Globus pallidus (tissue), 1 donor: ENCODE measurements at regions not wholly inside any gene's neighbourhood (a gene's known extent, or its start where the extent isn't known, plus 50 kb on each side); places are given as distances from the start of the nearest gene placed in this dataset.

Experiments used
- DNase-seq: peaks from one replicate; pipeline ENCODE4 v3.0.0-alpha.2; 2015; ENCODE audit warnings: low spot score

DNA sequence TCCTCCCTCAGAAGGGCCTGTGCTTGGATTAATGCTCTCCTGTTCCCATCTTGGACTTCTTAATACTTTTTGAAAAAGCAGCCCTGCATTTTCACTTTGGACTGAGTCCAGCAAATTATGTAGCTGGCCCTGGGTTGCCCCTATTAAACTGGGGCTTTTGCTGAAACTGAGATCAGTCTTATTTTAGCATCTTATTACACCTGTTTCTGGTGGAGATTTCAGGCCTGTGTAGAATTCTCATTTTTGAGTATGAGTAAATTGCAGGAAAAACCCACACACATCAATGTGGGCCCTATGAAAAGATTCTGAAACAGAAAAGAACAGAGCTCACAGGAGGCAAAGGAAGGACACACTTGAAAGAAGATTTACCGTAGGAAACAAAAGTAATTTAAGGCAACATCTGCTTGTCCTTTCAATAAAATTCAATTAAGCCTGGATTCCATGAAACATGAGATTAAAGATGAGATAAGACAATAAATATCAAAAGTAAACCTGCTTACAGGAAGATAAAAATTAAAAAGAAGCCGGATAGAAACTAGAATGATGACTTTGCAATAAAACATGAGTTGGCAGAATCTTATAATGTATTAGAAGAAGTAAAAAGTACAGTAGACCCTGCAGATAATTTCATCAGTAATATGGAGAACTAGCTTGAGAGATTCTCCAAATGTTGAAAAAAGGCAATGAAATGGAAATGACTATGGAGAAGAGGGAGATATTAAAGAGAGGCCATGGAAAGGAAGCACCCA is 90.7 kb upstream of the GCFC2 start:
- DNase-seq = no peak

DNA sequence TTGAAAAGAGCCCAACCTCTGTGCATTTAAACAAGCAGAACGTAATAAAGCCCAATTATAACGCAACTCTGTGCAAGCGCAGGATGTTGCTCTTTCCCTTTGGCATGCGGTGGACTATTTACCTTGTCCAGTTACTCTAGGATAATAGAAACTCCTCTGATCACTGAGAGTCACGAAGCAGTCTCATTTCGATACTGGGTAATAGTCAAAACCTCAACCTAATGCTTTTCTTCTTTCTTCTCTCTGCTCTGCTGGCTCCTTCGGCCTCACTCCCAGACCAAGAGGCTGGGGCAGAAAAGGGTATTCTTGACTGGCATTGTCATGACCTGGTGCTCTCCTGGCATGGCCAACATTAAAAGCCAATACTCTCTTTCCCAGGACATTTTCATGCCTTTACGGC is 89.7 kb upstream of the GCFC2 start:
- DNase-seq = no peak

DNA sequence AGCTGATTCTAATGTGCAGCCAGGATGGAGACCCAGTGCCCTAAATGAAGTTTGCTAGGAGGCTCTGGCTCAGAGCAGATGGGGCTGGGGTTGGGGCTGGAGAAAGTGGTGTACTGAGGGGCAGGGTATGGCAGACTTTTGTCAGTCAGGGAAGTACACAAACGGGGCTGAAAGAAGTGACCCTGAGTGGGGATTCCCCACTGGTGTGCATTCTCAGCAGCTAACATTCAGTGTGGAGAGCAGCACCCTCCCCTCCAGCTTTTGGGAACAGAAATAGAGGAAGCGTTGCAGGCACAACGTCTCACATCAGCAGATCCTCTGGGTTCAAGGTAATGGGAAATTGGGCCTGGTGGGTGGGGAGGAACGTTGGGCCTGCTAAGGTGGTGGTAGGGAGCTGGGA is 89.1 kb upstream of the GCFC2 start:
- DNase-seq = no peak

DNA sequence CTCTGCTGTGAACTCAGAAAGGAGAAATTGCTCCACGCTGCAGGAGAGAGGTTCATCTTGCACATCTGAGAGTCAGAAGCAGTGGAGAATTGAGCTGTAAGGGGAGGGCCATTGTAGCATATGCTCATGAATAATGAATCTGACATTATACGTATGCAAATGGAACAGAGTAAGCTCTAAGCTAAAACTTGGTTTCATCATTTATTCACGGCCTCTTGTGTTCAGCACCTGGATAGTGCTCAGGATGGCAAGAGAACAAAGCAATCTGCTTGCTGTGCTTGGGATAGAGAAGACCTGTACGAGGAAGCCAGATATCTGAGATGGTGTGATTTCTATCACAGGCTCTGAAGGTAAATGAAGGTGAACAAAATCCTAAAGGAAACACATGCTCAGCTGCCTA is 87.9 kb upstream of the GCFC2 start:
- DNase-seq = no peak

DNA sequence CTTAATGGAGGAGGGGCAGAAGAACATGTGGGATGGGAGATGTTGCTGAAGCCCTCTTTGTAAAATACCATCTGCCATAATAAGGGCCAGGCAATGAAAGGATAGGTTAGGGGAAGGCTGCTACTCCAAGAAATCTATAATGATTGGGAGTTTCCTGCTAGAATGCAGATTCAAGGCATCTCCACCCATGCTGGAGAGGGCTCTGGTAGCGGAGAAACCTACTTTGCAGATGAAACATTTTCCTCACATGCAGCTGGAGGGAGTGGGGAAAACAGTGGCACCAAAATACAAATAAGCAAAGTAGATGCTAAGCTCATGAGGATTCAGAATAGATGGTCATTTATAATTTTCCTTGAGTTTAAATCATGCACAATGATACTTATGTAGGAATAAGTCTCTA is 82.3 kb upstream of the GCFC2 start:
- DNase-seq = no peak

DNA sequence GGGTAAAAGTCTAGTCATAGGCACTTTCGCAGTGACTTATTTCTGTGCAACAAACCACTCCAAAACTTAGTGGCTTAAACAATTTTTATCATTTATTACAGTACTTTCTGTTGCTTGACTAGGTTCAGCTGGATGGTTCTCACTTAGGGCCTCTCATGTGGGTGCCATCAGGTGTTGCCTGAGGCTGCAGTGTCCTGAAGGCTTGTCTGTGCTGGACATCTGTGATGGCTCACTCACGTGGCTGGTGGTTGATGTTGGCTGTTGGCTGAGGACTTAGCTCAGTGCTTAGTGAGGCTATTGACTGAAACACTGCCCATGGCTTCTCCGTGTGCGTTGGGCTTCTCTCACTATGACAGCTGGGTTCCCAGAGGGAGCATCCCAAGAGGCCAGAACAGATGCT is 81.4 kb upstream of the GCFC2 start:
- no peak for DNase-seq

DNA sequence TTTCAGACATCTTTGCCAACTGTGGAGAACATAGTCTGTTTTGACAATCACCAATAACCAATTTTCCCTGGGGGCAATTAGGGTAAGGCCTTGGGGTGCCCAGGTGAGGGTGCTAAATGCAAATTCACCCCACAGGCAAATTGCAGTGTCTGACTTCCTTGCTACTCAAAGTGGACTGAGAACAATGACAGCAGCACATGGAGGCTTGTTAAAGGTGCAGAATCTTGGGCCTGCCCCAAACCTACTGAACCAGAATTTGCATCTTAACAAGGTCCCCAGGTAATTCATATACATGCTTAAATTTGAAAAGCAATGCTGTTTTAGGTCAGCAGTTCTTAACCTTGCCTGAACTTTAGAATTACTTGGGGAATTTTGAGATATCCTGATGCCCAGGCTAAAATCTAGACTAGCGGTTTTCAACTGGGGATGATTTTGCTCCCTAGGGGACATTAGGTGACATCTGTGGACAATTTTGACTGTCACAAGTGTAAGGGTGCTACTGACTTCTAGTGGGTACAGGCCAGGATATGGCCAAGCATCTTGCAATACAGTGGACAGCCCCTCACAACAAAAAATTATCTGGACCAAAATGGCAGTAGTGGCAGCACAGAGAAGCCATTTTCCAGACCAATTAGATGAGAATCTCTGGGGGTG is 80.2 kb upstream of the GCFC2 start:
- no peak for DNase-seq

DNA sequence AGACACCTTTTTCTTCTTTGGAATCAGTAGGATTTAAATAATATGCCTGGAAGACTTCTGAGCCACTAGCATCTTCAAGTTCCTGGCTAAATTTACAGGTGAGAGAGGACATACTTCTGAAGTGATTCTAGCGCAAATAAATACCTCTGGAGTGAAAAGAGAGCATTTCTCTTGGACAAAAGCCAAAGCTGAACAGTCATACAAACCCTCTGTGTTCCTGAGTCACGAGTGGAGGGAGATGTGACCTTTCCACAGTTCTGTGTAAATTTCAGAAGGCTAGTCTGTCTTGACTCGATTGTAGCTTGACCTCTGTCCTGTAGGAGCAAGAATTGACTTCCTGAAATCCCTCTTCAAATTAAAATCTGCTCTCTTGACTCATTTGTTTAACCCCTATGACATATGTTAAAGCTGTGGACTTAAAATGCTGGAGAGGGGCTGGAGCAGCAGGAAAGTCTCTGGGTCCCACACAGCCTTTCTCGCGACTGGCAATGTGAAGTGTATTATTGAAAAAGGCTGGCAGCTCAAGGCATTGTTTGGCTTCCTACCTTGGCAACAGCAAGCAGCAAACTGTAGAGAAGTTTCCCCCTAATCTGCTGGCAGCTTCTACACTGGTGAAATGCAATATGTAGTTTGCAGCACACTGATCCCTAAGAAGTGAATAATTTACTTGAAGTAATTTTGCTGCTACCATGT is 79.6 kb upstream of the GCFC2 start:
- DNase-seq = no peak

DNA sequence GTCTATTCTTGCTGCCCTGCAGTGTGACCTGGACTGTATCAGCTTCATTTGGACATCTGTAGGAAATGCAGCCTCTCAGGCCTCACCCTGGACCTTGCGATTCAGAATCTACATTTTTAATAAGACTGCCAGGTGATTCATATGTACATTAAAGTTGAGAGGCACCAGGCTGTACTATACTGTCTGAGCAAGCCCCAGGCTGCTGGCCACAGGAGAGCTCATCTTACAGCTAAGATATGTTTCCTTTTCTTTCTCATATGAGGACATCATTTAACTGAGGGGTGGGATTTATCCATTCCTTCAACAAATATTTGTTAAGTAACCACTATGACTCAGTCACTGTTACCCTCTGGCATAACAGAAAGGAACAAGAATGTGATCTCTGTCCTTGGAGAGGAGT is 78.2 kb upstream of the GCFC2 start:
- DNase-seq = no peak

DNA sequence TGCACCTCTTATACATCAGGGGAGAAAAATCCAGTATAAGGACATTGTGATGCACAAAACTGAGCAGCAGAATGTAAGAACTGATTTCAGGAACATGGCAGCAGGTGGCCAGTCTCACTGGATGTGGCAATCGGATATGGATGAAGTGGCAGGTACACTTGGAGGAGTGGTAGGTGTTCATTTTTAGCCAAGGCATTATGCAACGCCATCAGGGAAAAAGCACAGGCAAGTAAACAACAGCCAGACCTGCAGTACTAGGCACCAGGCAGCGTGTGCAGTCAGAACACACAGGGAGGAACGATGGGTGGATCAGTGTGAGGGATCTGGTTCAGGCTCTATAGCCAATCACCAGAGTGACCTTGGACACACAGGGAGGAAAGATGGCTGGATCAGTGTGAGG is 77.4 kb upstream of the GCFC2 start:
- no peak for DNase-seq

DNA sequence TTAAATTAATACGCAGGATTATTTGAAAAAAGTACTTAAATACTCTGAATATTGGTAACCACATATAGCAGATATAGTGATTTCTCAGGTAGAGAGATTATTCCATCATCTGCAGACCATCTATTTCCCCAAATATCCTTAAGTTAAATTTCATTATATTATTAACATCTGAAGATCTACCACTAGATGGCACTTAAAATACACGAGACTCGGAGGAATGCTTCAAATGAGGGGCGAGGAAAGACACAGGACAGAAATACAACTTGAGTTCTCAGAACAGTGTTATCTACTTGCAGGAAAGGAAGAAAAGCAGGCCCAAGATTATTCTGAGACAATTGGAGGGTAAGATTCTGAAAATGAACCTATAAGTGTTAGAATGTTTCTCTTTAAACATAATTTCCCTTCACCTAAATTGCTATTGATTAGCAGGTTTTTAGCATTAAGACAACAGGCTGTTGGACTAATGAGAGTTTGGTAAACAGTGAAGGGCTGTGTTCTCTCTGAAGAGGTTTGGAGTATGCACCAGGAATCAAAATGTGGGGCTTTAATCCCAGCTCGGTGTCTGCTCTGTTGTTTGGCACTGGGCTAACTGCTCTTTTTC is 76.9 kb upstream of the GCFC2 start:
- peak; percentile 61 for DNase-seq

DNA sequence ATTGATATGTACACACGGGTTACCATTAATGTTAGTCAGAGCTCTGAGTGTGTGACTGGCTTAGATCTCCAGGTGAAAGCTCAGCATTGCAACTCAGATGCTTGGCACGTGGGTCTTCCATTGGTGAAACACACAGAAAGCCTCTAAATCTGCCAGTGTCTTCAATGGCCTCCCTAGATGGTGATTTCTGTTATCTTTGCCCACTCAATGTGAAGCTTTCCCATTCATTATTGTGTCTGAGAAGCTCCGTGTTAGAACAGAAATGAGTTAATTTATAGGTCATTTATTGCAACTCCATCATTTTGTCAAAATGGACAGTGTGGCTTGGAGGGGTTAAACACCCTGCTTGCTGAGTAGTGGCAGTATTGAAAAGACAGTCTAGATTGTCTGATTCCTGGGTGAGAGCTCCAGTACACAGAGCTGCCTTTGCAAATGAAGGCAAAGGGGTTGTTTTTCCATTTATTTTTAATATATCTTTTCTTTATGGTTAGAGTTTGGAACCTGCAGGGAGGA is 64.7 kb upstream of the GCFC2 start:
- DNase-seq = no peak

DNA sequence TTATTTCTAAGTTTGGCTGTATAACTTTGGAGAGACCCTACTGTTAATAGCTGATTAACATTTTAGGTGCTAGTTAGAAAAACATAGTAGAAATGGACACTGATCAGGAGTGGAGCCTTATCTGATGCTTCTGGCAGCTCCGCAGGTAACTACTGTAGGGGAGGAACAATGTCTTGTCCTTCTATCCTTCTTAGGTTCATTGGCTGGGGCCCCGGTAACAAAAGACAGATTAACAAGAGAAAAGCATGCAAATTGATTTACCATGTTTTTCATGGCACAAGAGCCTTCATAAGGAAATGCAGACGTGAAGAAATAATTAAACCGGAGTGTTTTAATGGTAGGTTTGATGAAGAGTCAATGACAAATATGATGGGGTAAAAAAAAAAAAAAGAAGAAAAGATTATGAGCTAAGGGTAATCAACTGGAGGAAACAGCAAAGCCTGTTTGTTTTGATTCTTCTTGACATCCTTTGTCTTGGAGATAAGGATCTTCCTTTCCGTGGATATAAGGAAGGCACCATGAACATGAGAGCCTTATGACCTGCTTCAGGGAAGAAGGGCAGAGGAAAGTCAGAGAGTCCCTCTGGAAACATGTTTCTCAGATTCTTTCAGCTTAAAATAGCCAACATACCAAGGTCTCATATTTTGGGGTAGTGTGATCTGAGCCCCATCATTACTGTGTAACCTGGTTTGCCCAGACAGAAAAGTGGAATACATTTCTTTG is 62.4 kb upstream of the GCFC2 start:
- DNase-seq = no peak

DNA sequence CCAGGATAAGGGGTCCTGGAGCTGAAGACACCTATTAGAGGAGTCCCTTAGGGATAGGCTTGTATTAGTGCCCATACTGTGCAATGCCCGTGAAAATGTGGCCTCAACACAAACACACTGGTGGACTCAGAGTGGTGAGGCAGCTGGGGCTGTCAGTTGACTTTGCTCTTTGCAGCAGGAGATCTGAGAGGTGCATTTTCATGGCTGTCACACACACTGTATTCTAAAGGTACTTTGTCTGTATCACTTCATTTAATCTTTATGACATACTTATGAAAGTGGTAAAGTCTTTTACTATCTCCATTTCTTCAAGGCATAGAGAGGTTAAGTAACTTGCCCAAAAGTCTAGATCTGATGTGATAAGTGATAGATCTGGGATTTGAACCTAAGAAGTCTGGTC is 55.1 kb upstream of the GCFC2 start:
- no peak for DNase-seq

DNA sequence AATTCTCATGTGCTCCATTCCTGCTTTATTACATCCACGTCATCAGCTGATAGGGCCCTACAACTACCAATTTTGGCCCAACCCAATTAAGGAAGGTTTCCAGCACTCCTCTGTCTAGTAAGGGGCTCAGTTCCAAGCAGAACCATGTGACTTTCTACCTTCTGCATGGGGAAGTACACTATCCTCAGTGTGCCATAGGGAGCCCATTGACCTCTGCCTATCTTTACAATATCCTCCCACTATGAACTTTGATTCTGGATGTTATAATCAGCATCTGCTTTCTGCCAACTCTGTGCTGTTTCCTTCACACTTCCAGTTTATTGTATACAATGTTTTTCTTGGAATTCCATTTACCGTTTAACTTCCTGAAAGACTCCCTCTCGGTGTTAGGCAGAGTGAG is 53.9 kb upstream of the GCFC2 start:
- DNase-seq = no peak
